ENCODE measurements at regions not wholly inside any gene's neighbourhood (a gene's known extent, or its start where the extent isn't known, plus 50 kb on each side); places are given as distances from the start of the nearest gene placed in this dataset.

DNA sequence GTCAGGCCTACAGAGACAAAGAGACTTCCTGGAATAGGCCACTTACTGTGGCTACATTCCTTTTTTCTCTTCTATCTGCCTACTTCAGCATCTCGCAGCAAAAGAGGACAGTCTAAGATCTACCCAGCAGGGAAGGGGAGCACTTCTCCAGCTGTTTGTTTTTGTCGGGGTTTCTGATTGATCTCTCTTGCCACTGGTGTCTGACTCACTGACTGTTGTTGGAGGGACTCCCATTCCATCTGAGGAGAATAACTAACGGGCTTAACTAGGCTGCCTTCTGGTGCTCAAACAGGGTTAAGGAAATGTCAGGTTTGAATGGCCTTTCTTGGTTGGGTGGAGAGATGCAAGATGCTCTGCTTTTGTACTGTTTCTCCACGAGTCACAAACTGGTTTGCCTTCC is 100.2 kb upstream of the TMEM164 start:
- H3K9ac ChIP-seq (ENCODE audit: control insufficient read depth, insufficient read depth, low read length) = no peak overlapping the region
- TF ChIP-seq NFYA (IDR thresholded peaks at IDR 0.05; ENCODE audit: borderline replicate concordance, low read depth, low read length) = no peak
- TF ChIP-seq, protein P1, sequence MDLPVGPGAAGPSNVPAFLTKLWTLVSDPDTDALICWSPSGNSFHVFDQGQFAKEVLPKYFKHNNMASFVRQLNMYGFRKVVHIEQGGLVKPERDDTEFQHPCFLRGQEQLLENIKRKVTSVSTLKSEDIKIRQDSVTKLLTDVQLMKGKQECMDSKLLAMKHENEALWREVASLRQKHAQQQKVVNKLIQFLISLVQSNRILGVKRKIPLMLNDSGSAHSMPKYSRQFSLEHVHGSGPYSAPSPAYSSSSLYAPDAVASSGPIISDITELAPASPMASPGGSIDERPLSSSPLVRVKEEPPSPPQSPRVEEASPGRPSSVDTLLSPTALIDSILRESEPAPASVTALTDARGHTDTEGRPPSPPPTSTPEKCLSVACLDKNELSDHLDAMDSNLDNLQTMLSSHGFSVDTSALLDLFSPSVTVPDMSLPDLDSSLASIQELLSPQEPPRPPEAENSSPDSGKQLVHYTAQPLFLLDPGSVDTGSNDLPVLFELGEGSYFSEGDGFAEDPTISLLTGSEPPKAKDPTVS (IDR thresholded peaks at IDR 0.05; ENCODE audit: low read depth, low read length) = no peak
- no peak for TF ChIP-seq ZNF622 (IDR thresholded peaks at IDR 0.05)
- TF ChIP-seq ATF7 (IDR thresholded peaks at IDR 0.05; ENCODE audit: low read depth) = no peak
- TF ChIP-seq NBN (IDR thresholded peaks at IDR 0.05) = no peak
- no peak for TF ChIP-seq BRCA1 (IDR thresholded peaks at IDR 0.05; ENCODE audit: low read depth, low read length)
- TF ChIP-seq, protein P2, sequence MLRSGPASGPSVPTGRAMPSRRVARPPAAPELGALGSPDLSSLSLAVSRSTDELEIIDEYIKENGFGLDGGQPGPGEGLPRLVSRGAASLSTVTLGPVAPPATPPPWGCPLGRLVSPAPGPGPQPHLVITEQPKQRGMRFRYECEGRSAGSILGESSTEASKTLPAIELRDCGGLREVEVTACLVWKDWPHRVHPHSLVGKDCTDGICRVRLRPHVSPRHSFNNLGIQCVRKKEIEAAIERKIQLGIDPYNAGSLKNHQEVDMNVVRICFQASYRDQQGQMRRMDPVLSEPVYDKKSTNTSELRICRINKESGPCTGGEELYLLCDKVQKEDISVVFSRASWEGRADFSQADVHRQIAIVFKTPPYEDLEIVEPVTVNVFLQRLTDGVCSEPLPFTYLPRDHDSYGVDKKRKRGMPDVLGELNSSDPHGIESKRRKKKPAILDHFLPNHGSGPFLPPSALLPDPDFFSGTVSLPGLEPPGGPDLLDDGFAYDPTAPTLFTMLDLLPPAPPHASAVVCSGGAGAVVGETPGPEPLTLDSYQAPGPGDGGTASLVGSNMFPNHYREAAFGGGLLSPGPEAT (IDR thresholded peaks at IDR 0.05; ENCODE audit: low read depth) = no peak
- TF ChIP-seq ESRRA (IDR thresholded peaks at IDR 0.05; ENCODE audit: low read length) = no peak
- no peaks in the 10 kb centered on the region for H3K79me2 ChIP-seq (ENCODE audit: control insufficient read depth, insufficient read depth, low read length)
- intact Hi-C loops (cut with micrococcal nuclease; ENCODE audit: unreplicated experiment) = no loop called here
- CTCF ChIA-PET = interaction anchor here (0.6 kb wide), 1 partner anchor 502 kb away, joined by 4 read pairs; no protein-coding TSS in a partner anchor
- no peaks in the 10 kb centered on the region for H4K20me1 ChIP-seq (ENCODE audit: control insufficient read depth, insufficient read depth)
- POLR2A ChIA-PET = no interaction called here
- no TSS peak for BruUV-seq (replicated peaks)
- no peak overlapping the region for H3K4me3 ChIP-seq
- no peak overlapping the region for H2AFZ ChIP-seq (ENCODE audit: control insufficient read depth, low read depth, low read length)
- SMC1A ChIA-PET (ENCODE audit: uncharacterized antibody, unreplicated experiment) = no interaction called here
- in situ Hi-C loops (cut with MboI) = no loop called here
- no peak overlapping the region for H3K27ac ChIP-seq (ENCODE audit: control insufficient read depth, insufficient read depth)
- FAIRE-seq (no peak), DNase-seq (ENCODE audit: low read depth, low spot score) (no peak), ATAC-seq (no peak)
- no peaks in the 10 kb centered on the region for H3K9me3 ChIP-seq (replicated peaks; ENCODE audit: control insufficient read depth, insufficient read depth, low read length)
- H3K27me3 ChIP-seq (replicated peaks in 1 of 2; ENCODE audit: control insufficient read depth in 2 of 2, insufficient read depth in 2 of 2, low read length in 1 of 2) = no peaks in the 10 kb centered on the region; a peak in 1 of 4 replicates
- no peak overlapping the region for H3K4me2 ChIP-seq (ENCODE audit: control insufficient read depth, insufficient read depth)
- RAD21 ChIA-PET (ENCODE audit: unreplicated experiment) = no interaction called here
- WGBS (ENCODE audit: insufficient coverage, insufficient replicate concordance, low lambda C conversion rate, missing lambda C conversion rate) = 23% methylated on average over 4 of the region's 4 CpGs
- H3K36me3 ChIP-seq (ENCODE audit: control insufficient read depth in 2 of 2, insufficient read depth in 2 of 2, low read length in 1 of 2) = no peaks in the 10 kb centered on the region
- no peaks in the 10 kb centered on the region for H3K4me1 ChIP-seq (ENCODE audit: control insufficient read depth, insufficient read depth, low read length)
